Cardiac fibroblast (primary cell): ENCODE measurements at regions not wholly inside any gene's neighbourhood (a gene's known extent, or its start where the extent isn't known, plus 50 kb on each side); places are given as distances from the start of the nearest gene placed in this dataset.

Source experiments
- DNase-seq, 2 donors: peaks; one replicate each; pipeline versions ENCODE4 v3.0.0 to v3.0.0-alpha.2; 2010; ENCODE audit warnings: low read depth in 2 of 2
- H3K4me3 ChIP-seq, 2 donors: replicated peaks in 1 of 2; 1 replicate in 1 of 2; 2 replicates in 1 of 2; pipeline ENCODE4 v1.5.1; 2011; ENCODE audit warnings: low read depth in 2 of 2, low read length in 2 of 2, mild to moderate bottlenecking in 2 of 2, moderate library complexity in 1 of 2
- TF ChIP-seq, protein P1 (sequence below): IDR thresholded peaks from one replicate; pipeline ENCODE4 v1.5.1; 2011; ENCODE audit warnings: low read depth, mild to moderate bottlenecking, low read length, inconsistent platforms

DNA sequence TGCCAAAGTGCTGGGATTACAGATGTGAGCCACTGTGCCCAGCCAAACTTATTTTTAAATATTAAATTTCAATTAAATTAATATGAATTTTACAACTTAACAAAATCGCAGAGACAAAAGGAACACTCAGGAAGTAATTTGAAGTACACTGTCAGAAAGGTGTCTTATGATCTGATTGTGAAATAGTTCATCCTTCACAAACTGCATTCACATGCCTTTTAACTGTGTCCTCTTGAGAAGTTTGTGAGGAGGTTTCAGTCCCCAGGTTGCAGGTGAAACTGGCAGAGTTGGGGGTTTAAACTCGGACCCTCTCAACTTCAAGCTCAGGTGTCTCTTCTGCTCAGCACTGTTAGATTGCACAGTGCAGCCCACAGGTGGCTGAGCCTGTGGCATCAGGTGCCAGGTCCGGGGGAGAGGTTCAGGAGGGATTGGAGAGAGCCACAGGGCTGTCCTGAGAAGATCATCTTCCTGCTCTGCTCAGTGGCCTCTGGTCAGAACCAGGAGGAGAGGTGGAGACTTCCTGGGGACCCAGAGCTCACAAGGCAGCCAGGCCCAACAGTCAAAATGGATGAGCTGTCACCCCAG is 152.3 kb upstream of the RAB4A start:
- no peak for DNase-seq
- TF ChIP-seq, protein P1, sequence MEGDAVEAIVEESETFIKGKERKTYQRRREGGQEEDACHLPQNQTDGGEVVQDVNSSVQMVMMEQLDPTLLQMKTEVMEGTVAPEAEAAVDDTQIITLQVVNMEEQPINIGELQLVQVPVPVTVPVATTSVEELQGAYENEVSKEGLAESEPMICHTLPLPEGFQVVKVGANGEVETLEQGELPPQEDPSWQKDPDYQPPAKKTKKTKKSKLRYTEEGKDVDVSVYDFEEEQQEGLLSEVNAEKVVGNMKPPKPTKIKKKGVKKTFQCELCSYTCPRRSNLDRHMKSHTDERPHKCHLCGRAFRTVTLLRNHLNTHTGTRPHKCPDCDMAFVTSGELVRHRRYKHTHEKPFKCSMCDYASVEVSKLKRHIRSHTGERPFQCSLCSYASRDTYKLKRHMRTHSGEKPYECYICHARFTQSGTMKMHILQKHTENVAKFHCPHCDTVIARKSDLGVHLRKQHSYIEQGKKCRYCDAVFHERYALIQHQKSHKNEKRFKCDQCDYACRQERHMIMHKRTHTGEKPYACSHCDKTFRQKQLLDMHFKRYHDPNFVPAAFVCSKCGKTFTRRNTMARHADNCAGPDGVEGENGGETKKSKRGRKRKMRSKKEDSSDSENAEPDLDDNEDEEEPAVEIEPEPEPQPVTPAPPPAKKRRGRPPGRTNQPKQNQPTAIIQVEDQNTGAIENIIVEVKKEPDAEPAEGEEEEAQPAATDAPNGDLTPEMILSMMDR = no peak
- no peak overlapping the region for H3K4me3 ChIP-seq

DNA sequence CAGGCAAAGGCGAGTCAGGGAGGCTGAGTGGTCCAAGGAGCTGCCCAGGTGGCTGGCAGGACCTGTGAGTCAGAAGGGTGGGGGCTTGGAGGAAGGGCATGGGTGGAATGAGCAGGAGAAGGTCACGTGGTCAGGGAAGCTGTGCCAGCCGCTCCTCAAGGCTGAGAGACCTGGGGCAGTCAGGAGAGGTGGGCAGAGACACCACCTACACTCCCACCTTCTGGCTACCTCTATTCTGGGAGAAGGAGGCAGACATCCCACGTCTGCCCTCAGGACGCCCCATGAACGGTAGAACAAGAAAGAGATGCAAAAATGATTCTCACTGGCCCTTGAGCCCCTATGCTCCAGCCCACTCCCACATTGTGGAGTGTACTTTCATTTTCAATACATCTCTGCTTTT is 151.8 kb upstream of the RAB4A start:
- H3K4me3 ChIP-seq = no peak overlapping the region
- no peak for DNase-seq
- TF ChIP-seq, protein P1 = no peak

DNA sequence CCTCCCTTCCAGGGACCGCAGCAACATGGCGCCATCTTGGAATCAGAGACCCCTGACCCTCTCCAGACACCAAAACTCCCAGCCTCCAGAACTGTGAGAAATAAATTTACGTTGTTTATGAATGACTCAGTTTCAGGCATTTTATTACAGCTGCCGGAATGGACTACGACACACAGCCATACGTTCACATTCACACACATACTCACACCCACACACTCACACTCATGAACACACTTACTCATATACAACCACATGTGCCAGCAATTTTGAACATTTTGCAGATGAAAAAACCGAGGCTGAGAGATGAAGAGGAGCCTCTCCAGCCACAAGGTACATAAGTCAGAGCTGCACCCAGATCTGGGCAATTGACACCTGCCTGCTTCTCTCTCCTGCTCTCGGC is 151.0 kb upstream of the RAB4A start:
- TF ChIP-seq, protein P1 = no peak
- H3K4me3 ChIP-seq = no peak overlapping the region
- no peak for DNase-seq

DNA sequence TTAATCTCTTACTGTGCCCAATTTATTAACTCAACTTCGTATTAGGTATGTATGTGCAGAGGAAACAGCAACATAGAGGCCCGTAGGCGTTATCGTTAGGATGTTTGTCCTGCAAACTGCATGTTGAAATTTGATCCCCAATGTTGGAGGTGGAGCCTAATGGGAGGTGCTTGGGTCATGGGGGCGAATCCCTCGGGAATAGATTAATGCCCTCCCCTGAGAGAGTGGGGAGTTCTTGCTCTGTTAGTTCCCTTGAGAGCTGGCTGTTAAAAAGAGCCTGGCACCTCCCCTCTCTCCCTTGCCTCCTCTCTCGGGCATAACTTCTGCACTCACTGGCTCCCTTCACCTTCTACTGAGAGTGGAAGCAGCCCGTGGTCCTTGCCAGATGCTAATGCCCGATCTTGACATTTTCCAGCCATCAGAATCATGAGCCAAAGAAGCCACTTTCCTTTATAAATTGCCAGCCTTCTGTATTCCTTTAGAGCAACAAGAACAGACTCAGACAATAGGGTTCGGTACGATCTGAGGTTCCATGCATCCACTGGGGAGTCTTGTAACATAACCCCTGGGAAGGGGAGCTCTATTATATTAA is 149.0 kb upstream of the RAB4A start:
- DNase-seq = peak in 1 of 2 donors; percentile 3
- TF ChIP-seq, protein P1 = no peak
- H3K4me3 ChIP-seq = no peak overlapping the region

DNA sequence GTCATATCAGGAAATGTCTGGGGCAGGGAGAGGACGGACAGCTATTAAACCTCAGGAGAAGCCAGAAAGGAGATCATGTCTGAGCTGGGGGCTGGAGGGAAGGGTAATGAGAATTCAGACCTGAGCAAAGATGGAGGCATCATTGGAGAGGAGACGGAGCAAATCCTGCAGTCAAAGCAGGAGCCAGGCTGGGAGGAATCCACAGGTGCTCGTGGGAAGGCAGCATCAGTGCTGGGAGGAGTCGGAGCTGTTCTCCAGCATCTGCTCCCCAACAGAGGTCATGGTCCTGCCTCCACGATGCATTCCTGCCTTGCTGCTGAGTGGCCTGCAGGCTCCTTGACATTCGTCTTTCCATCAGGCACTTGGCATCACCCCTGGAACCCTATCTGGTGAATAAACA is 148.3 kb upstream of the RAB4A start:
- no peak overlapping the region for H3K4me3 ChIP-seq
- no peak for DNase-seq
- TF ChIP-seq, protein P1 = no peak

DNA sequence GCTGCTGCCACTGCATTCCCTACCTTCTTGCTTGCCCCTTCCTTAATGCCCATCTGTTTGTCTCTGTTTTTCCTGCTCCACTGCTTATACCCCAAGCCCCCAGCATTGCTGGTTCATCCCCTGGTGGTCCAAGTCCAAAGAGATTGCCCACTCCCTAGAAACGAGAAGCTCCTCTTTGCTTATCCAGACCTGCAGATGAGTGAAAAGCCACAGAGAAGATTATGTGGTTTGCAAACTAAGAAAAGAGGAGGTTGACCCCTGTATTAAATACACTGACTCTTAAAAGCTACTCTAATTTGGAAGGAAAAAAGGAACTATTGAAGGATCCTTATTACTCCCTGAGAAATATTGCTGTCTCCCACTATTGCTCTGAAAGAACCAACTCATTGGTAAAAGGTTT is 146.8 kb upstream of the RAB4A start:
- H3K4me3 ChIP-seq = no peak overlapping the region
- TF ChIP-seq, protein P1 = no peak
- no peak for DNase-seq
